22Rv1 (cell line): ENCODE measurements at regions not wholly inside any gene's neighbourhood (a gene's known extent, or its start where the extent isn't known, plus 50 kb on each side); places are given as distances from the start of the nearest gene placed in this dataset.

Experiments used
- H3K27ac ChIP-seq: fragments of 450-650 bp; 2 replicates; pipeline ENCODE4 v1.5.1; 2017
- ZFX ChIP-seq: fragments of 450-650 bp; IDR thresholded peaks from 2 replicates; pipeline ENCODE4 v1.6.1; 2017; ENCODE audit warnings: antibody characterized with exemption, borderline replicate concordance
- TF ChIP-seq, protein P1 (sequence below): fragments of 450-650 bp; IDR thresholded peaks from 2 replicates; pipeline ENCODE4 v1.5.1; 2017; ENCODE audit warnings: mild to moderate bottlenecking

DNA sequence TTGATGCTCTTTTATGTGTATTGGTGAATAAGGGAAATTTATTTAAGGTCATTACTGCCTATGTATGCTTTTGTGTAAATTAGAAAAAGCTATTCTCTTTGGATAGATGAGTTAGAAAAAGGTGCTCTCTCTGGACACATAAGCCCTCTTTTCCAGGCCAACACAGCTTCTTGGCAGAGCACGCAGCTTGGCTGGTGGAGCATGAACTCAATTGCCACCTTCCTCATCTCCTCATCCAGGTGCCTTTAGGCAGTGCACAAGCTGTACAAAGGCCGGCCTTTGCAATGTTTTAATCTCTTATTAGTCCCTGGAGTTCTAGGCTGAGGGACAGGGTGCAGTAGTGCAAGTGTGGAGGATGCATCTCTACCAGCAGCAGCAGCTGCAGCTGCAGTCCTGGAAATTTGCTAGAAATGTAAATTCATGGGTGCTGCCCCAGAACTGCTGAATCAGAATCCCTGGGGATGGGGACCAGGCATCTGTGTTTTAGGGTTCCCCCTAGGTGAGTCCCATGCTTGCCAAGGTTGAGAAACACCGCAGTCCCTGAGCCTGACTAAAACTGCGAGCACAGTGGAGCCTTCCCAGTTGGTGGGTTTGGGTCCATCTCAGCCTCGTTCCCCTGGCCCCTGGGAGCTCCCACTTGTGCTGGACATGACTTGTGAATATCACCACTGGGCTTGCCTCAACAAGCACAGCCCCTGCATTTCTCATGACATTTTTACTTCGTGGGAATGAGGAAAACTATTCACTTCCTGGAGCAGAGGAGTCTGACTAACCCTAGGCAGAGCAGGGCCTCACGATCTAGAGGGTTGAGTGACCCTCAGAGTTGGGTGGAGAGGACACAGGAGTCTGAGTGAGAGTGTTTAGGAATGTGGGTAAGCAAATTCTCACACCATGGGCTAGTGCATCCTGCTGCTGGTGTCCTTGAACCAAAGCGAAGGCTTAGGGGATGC, 272.3 kb downstream of the ZSWIM6 start:
- no peak overlapping the region for H3K27ac ChIP-seq
- TF ChIP-seq ZFX: no peak
- TF ChIP-seq, protein P1, sequence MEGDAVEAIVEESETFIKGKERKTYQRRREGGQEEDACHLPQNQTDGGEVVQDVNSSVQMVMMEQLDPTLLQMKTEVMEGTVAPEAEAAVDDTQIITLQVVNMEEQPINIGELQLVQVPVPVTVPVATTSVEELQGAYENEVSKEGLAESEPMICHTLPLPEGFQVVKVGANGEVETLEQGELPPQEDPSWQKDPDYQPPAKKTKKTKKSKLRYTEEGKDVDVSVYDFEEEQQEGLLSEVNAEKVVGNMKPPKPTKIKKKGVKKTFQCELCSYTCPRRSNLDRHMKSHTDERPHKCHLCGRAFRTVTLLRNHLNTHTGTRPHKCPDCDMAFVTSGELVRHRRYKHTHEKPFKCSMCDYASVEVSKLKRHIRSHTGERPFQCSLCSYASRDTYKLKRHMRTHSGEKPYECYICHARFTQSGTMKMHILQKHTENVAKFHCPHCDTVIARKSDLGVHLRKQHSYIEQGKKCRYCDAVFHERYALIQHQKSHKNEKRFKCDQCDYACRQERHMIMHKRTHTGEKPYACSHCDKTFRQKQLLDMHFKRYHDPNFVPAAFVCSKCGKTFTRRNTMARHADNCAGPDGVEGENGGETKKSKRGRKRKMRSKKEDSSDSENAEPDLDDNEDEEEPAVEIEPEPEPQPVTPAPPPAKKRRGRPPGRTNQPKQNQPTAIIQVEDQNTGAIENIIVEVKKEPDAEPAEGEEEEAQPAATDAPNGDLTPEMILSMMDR: no peak

DNA sequence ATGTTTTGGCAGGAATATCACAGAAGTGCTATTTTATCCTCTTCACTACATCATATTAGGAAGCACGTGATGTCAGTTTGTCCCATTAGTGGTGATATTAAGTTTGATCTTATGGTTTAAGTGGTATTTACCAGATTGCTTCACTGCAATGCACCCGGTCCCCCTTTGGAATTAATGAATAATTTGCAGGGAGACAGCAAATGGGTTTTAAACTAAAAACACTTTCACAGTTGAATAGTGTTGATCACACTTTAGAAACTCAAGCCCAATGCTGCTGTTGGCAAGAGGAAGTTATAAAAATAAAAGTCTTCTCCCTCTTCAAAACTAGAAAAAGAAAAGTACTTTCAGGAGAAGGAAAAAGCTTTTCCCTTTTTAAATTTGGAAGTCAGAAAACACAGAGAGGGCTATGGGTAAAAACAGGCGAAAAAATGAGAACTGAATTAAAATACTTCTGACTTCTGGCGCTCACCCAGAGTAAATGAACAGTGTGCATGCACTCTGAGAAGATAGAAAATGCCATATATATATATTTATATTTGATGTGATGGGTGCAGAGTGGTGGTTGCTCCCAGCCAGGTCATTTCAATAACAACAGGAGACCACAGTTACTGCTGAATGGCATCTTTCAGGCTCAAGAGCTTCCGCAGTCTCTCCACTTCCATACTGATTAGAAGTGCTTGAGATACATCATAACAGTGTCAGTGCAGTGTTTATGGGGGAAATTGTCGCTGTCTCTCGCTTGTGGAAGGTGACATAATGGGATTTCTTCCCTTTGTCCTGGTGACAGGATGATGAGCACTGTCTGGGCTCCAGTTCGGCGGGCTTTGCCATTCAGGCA, 278.0 kb downstream of the ZSWIM6 start:
- no peak overlapping the region for H3K27ac ChIP-seq
- TF ChIP-seq, protein P1: no peak
- no peak for TF ChIP-seq ZFX

DNA sequence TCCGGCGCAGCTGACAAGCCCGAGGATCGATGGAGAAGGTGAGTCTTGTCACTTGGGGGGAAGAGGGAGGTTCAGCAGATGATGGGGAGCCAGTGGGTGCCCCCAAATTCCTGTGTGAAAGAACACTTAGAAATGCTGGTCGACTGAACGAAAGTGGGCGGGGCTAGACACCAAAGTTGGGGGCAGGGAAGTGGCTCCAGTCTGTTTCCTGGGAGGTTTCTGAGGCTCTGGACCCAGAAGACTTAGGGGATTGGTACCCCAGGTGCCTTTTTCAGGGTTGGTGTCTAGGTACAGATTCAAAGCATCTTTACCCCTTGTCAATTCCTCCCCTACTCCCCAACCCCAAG, 278.6 kb downstream of the ZSWIM6 start:
- TF ChIP-seq ZFX: no peak
- TF ChIP-seq, protein P1: no peak
- H3K27ac ChIP-seq: no peak overlapping the region

DNA sequence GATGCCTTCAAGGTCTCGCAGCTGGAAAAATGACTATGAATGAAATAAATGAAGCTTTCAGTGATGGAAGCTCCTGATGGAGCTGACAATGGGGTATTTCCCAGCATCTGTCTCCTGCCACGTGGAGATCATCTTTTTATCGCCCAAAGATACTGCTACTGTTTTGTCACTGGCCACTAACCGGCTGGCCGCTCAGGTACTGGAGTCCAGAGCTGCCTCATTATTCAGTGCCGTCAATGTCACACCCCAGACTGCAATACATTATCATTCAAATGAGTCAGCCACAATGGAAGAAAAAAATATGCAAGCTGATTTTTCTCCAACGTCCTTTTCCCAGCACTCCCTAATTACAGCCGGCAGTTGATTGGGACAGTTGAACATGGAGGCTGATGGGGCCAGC, 280.4 kb downstream of the ZSWIM6 start:
- TF ChIP-seq, protein P1: no peak
- H3K27ac ChIP-seq: no peak overlapping the region

DNA sequence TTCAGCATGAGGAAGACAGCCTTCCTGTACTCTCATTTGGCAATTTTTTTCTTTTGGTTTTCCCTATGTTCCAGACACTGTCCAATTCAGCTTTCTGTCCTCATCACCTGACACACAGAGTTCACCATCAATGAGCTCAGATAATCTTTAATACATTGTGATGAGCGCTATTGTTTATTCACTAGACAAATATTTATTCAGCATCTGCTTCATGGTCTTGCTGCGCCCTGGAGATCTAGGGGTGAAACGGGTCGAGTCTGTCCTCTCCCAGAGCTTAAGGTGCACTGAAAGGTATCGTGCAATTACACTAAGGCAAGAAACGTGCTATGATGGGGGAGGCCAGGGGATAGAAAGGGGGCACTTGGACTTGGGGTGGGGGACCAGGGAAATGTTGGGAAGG, 281.6 kb downstream of the ZSWIM6 start:
- TF ChIP-seq ZFX: no peak
- TF ChIP-seq, protein P1: no peak

DNA sequence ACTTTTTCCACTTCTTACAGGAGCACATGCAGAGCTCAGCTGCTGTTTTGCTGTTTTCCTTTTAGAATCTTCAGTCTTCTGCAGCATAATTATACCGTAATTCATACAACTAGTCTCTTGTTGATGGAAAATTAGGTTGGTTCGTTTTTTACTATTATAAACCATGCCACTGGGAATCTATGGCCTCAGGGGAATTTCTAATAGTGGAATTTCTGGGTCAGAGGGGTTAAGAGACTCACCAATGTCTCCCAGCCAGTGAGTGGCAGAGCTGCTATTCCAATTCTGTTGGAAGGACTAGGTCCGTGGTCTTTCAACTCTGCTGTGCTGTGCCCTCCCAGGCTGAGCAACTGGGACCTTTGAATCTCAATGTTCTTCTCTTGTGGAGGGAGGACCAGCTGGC, 282.5 kb downstream of the ZSWIM6 start:
- TF ChIP-seq, protein P1: no peak
- TF ChIP-seq ZFX: no peak

More for the DNA sequence above, 281.6 kb downstream of the ZSWIM6 start:
- no peak overlapping the region for H3K27ac ChIP-seq

DNA sequence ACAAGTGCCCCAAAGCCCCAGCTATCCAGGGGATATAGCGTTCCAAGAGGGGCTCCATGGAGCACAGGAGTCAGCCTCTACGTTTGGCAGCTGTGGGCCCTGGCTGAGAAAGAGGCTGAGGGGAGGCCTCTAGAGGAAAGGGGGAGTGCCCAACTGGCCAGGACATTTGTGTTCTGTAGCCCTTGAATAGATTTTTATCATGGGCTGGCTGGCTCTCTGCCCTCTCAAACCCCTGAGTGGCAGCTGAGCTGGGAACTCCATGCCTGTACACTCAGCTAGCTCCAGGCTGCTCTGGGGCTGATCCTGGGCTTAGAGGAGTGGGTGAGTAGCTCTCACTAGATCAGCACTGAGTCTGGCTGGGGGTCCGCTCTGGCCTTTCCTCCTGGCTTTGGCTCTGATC, 285.0 kb downstream of the ZSWIM6 start:
- H3K27ac ChIP-seq: no peak overlapping the region
- no peak for TF ChIP-seq ZFX
- TF ChIP-seq, protein P1: no peak

More for the DNA sequence above, 282.5 kb downstream of the ZSWIM6 start:
- H3K27ac ChIP-seq: no peak overlapping the region
